GM19035 (cell line): ENCODE measurements at regions not wholly inside any gene's neighbourhood (a gene's known extent, or its start where the extent isn't known, plus 50 kb on each side); places are given as distances from the start of the nearest gene placed in this dataset.

Source experiments
- ATAC-seq: cut with Tn5 transposase; IDR thresholded peaks from one replicate; pipeline ENCODE4 v1.9.1; 2021; ENCODE audit not compliant: unreplicated experiment

DNA sequence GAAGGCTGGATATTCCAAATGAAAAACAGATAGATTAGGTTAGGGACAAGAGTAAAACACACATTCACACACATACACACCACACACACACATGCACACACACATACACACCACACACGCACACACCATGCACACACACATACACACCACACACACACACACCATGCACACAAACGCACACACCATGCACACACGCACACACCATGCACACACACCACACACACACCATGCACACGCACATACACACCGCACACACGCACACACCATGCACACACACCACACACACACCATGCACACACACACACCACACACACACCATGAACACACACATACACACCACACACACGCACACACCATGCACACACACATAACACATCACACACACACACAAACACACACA, 203.7 kb upstream of the ZFHX3 start:
- no peak for ATAC-seq

DNA sequence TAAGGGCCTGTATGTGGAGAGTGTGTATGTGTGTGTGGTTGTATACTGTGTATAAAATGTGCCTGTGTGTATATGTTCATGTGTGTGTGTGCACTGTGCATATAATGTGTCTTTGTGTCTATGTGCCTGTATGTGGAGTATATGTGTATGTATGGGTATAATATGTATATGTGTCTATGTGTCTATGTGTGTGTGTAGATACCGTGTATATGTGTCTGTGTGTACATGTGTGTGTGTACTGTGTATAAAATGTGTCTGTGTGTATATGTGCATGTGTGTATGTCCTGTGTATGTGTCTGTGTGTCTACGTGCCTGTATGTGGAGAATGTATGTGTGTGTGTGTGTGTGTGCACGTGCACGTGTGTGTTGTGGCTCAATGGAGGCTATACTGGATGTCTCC, 200.4 kb upstream of the ZFHX3 start:
- ATAC-seq = no peak

DNA sequence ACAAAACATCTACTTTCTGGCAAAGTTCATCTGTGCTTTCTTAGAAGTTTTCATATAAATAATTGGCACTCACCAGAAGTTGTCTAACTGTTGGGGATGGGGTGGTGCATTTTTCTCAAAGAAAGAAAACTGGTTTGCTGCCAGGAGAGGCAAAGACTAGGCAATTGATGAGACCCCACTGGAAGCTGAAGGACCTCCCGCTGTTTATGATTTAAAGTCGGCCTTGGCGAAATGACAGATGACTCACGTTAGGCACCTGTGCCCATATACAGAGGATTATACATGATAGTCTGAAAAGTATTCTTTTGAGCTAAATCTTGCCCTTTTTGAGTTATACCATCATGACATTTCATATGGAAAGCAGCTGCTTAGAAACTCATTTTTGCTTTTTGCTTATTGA, 193.0 kb upstream of the ZFHX3 start:
- ATAC-seq = no peak

DNA sequence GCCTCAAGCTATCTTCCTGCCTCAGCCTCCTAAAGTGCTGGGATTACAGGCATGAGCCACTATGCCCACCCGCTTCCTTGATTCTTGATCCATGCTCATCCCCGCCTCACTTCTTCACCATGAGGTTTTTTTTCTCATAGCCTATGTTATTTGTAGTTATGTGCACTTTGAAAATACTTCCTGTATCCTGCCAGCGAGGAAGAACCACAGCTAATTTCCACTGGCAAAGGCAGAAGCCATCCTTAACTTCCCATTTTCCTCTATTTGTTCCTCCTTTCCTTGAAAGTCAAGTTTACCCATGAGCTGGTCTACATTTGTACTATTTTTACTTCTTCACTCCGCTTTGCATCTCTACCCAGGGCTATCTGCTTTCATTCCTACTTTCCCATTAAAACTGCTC, 189.7 kb upstream of the ZFHX3 start:
- ATAC-seq = no peak

DNA sequence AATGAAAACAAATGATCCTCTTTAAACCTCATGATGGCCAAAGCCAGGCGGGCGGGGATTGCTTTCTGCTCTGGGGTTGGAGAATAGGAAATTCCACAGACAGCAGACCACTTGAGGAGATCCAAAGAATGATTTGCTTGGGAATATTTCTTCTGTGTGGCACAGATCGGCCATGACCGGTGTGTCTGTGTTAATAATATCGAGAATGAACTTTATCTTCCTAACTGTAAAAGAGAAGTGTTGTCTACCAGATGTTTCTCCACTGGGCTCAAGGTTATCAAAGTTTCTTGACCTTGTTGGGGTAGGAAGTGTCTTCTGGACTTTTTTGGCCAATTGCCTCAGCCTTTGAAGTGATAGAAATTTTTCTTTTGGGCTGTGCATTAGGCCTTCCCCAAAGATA, 186.6 kb upstream of the ZFHX3 start:
- no peak for ATAC-seq

DNA sequence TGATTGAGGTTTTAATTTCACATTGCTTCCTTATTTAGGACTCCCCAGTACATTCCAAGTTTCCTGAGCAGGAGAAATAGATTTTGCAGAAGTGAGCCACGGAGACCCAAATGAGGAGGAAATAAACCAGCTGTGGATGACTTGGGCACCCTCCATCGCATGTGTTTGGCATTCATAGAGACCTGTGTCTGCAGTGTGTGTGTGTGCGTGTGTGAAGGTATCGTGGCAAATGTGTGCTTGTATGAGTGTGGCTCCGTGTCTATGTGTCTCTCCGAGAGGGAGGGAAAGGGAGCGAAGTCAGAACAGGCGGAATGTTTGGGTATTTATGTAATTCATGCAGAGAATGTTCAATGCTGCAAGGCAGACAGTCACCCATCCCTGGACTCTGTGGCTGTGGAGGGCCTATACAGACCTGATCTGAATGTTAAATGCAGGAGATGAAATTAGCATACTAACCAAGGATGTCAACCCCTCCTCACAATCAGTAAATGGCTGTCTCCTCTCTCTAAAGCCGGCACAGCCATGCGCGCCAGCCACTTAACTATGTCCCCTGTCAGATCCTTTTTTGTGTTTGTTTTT, 186.0 kb upstream of the ZFHX3 start:
- no peak for ATAC-seq

DNA sequence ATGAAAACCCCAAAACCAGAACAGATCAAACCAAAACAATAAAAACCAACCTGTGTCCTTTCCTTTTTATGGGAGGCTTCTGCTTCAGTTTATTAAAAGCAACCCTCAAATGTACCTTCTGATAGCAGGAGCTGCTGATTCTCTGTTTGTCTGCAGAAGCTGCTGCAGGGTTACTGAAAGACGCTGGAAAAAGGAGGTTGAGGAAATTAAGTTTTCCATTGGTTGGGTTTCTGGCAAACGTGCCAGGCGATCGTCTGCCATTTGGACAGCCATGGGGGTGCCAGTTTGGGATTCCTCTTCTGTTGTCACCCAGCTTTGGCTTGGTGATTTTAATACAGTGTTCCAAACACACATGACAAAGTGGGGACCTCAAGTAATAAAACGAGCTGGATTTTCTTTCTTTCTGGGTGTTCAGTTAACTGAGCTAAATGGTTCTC, 185.4 kb upstream of the ZFHX3 start:
- ATAC-seq = no peak

DNA sequence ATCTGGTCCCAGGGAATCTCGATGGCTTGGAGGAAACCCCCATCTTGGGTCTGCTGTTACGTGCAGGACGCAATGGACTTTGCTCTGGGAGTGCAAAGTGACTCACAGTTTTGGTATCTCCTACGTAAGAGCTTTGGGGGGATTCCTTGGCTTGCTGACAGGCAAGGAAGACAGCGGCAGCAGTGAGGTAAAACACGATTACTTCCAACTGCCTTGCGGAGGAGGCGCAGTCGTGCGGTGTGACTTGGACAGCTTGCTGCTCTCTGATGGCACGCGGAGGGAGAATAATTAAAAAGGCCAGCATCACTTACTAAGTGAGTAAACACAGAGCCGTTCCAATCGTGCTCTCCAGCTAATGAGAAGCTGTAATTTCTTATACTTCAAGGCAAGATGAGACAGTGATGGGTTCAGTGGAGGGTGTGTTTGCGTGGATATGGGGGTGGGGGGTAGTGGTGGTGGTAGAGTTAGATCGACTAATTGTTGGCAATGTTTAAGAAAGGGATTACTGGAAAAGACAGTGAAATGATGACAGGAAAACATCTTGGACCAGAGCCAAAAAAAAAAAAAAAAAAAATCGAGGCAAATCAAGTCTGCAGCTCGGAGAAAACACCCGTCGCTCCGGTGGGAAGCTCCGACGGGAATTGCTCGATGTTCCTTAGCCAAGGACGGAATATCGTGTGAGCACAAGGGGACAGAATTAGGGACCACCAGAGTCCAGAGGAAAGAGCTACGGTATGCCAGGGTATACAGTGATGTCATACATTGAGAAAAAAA, 184.8 kb upstream of the ZFHX3 start:
- ATAC-seq = no peak

DNA sequence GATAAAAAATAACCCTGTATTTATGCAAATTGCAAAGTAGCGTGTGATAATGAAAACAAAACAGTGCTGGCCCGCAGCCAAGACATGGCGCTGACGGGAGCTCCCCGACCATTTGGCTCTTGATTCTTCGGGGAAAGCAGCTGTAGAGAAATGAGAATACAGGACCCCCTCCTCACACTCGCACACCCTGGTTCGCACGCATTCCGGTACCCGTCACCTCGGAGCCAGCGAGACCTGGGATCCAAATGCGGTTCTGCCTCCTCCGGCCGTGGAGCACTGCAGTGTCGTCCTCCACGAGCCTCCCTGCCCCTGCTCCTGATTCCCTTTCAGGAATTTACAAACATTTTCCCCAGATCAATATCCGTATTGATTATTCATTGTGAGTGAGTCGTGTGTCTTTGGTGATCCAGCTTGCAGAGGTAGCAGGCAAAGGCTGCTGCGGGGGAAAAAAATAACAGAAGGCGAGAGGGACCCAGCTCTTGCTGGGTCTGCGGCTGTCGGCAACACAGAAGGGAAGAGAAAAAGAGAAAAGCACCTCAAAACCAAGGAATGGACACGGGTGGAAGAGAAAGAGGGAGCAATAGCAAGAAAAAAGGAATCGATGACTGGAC, 184.1 kb upstream of the ZFHX3 start:
- ATAC-seq = no peak

DNA sequence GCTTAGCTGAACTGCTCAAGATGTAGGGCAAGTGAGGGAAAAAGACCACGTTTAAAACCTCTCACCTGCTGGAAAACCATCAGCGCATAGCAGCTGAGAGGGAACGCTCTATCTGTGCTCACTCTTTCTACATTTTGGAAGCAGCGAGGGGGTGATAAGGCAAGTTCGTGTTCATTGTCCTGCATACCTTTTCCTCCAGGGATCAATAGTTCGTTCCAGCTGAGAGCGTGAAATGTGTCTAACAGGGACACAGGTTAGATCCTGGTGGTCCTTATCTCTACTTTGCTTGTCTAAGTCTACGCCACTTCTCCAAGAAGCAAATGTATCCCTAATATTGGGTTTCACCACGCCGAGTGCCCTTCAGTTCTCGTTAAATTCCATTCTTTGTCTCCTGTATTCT, 183.5 kb upstream of the ZFHX3 start:
- ATAC-seq = no peak

DNA sequence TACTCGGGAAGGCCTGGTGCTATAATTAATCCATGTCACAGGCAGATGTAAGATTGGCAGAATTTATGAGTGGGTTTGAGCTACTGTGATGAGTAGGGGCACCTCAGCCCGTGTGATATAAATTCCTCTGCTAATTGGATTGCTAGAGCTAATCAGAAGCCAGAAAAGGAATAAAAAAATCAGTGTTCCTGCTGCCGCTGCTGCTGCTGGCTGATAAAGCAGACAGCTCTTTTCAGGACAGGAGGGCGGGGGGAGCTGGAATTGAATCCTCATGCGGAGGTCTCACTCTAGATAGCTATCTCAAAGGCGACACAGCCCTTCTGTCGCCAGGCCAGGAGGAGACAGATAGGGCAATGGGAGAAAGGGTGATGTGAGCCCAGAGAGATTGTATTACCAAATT, 182.7 kb upstream of the ZFHX3 start:
- no peak for ATAC-seq

DNA sequence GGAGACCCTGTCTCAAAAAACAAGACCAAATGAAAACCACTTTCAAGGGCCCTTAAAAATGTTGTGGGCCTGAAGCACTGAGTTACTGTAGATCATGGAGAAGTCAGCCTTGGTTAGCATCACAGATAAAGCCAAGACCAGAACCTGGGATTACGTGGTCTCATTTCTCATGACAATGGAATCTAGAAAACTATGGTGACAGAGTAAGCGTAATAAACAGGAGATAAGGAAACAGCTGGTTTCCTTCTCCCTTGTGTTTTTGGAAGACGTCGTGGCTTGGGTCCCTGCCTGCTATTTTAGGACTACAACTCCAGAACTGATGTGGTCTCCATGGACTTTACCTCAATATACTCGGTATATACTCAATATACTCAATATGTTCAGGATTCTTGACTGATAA, 180.7 kb upstream of the ZFHX3 start:
- no peak for ATAC-seq

DNA sequence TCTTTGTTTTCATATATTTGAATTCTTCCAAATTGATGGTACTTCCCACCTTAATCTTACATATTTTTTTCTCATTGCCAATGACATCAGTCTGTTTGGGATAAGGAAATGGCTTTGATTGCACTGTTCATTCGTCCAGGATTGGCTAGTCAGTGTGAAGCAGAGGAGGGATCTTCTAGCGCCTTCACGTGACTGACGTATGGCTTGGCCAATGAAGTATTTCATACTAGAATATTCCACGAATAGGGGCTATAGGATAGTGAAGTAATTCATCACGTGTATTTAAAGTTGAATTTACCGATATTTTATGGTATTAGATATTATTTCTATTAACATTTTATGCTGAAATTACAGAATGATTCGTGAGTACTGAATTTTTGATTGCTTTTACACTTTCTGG, 178.7 kb upstream of the ZFHX3 start:
- no peak for ATAC-seq

DNA sequence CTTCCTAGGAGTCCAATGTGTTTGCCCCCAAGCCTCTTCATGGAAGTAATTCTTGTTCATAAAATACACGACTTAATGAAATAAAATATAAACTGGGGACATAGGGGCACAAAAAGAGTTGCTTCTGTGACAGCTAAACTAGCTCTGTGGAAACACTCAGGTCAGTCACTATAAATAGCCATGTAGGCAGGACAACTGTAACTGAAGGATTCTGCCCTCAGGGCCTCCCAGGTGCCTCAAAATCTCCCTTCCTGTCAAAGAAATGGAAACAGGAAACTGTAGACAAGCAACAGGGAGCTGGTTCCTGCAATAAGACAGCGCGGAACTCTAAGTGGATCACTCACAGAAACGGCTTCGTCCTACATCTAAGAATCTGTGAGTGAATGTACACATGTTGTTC, 178.1 kb upstream of the ZFHX3 start:
- no peak for ATAC-seq

DNA sequence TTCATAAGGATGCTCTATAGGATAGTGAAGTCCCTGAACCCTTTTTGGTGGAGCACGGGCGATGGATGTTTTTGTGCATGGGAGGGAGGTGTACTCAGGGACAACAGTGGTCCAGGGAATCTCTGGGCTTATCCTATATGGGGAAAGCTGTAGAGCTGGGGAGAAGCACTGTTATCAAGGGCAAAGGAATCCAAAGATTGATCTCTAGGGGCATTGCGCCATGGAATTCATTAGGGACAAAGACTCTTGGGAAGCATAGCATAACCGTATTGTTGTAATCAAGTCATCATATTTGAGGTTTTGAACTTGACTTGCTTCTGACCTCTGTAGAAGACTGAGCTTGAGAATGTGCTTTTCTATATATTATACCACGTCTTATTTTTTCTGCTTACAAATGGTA, 172.9 kb upstream of the ZFHX3 start:
- ATAC-seq = no peak

DNA sequence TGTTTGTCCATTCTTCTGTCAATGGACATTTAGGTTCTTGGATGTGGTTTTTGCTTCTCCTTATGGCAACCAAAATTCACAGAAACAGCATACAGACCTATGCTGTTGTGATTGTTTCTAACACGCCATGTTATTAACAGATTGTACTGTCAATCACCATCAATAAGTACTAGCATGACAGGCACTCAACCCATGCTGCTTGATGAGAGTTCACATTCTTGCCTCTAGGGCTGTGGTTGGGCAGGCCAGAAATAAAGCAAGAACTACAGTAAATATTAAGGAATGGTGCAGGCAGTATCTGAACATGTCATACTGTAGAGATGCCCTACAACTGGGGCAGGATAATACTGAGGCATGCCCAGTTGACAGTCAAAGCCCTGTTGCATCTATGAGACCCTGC, 171.2 kb upstream of the ZFHX3 start:
- ATAC-seq = no peak

DNA sequence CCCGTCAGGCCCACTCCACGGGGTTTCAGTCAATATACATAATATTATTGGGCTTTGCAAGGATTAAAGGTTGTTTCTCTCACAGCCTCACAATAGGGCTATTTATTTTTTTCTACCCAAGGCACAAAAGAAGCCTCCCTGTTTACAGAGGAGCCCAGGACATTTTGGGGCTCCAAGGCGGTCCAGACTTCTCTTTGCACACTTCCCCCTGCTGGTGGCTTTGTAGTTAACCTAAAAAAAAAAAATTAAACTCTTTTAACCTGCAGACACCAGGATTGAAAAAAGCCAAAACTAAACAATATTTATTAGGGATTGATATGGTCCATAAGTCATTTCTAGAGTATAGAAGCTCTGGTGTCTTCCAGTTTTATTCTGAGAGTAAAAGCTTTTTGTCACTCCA, 169.7 kb upstream of the ZFHX3 start:
- ATAC-seq = no peak

DNA sequence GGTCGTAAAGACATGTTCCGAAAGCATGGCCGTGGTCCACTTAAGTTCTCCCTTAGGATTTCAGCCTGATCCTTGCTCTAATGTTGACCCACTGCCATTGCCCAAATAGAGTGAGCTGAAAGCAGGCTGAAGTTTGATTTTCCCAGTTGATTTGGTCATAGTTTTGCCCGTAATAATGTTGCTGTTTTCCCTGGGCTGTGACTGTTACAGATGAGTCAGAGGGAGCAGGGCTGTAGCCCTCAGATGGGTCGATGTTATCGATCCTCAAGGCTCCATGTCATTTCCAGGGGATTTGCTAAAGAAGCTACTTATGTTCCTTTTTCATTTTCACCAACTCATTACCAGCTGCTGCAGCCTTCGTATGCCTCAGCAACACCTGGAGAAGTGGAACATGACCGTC, 169.0 kb upstream of the ZFHX3 start:
- ATAC-seq = no peak

DNA sequence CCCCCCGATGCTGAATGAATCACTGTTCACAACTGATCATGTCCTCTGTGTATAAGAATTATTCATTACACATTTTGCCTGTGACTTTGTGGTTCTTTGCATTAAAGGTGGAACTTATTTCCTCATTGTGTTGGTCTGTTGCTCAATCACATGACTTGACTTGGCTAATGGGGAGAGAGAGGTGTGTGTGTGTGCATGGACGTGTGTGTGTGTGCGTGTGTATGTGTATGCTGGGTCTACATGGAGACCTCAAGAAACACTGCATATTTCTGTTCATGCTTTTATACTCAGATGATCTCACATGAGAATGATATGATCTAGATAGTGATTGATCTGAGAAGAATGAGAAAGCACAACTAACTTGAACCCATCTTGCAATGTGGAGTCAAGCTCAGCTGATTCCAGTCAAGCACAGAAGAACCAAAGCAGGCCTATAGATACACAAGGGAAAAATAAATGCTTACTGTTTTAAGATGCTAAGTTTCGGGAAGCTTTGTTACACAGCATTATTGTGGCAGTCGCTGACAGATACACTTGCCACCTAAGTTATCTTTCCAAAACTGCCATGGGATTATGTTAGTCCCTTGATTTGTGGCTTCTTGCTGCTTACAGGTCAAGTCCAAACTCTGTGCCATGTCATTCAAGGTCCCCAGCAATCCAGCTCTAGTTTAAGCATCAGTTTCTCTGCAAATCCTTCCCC, 167.9 kb upstream of the ZFHX3 start:
- no peak for ATAC-seq

DNA sequence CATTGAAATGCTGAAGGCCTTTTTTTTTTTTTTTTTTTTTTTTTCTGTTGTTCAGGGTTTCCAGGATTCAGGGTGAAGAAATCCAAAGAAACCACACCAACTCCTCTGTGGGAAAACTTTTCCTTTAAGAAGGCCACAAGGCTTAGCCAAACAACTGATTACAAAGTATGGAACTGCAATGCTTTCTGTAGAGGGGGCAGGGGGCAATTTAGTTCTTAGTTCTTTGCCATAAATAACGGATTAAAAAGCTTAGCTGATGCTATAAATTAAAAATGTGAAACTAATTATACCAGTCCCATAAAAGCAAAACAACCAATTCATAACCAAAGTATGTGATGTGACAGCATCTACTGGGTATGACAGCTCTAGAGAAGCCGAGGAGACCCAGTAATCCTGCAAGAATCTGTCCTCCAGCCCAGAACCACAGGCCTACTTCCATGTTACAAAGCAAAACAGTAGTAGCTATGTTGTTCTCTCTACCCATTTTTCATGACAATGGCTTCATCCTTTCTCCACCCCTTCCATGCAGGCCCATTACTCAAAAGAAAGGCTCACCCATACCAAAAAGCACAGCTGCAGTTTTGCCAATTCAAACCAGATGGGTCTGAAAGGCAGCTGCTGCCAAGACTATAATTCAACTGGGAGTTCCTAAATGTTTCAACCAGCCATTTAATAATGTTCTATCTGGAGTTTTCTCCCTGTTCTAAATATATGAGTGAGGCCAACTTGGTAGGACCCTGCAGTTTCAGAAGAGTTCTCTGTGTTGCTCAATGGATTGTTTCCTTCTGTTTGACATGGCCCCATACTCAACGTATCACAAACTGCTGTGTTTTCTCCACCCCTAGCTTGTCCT, 167.1 kb upstream of the ZFHX3 start:
- ATAC-seq = no peak
